NCI-H460 (cell line): ENCODE measurements at regions not wholly inside any gene's neighbourhood (a gene's known extent, or its start where the extent isn't known, plus 50 kb on each side); places are given as distances from the start of the nearest gene placed in this dataset.
"Not testable (repeated sequence)": the region's sequence is repeated elsewhere in the genome, so short reads cannot be mapped to it uniquely, and the experiment has no call there.

ENCODE experiments used
- DNase-seq: peaks from one replicate; pipeline ENCODE4 v3.0.0-alpha.2; 2016; ENCODE audit warnings: low read depth; ENCODE audit errors: extremely low read depth

- no peak for DNase-seq
Observed at GRCh38 chr6:74891349-74891831, 314.5 kb downstream of the COL12A1 start.

- DNase-seq = no peak
Observed at GRCh38 chr6:74889635-74890034, 316.2 kb downstream of the COL12A1 start.

GRCh38 chr6:74888741-74889140, 317.1 kb downstream of the COL12A1 start:
- not testable (repeated sequence) for DNase-seq

DNA sequence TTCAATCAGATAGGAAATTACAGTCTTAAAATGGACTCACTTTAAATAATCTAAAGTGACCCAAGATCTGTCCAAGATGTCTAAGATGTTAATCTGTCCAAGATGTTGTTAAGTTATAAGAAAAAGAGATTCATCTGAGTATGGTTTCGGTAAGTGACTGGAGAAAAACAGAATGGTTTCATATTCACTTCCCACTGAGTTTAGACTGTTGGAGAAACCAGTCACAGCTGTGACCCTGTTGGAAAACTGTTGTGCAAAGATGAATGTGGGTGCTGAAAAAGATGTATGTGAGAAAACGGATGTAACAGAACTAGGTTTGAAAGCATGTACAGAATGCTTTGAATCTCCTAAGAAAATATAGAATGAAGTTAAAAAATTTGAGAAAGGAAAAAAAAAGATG, 325.9 kb downstream of the COL12A1 start:
- DNase-seq = no peak

- DNase-seq = no peak
Observed at GRCh38 chr6:74879234-74879633, 326.6 kb downstream of the COL12A1 start.

- DNase-seq = no peak
Observed at GRCh38 chr6:74875193-74875592, 330.7 kb downstream of the COL12A1 start.

- DNase-seq = no peak
Observed at GRCh38 chr6:74872754-74873476, 332.9 kb downstream of the COL12A1 start.

DNA sequence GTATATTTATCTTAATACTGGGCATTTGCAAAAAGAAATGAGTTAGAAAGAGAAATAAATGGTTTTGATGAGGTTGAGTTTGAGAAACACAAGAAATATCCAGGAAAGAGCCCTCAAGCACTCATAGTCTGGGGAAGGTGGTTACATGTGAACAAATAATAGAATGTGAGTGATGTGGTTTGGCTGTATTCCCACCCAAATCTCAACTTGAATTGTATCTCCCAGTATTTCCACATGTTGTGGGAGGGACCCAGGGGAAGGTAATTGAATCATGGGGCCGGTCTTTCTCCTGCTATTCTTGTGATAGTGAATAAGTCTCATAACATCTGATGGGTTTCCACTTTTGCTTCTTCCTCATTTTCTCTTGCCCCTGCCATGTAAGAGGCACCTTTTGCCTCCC, 334.1 kb downstream of the COL12A1 start:
- DNase-seq = no peak

DNA sequence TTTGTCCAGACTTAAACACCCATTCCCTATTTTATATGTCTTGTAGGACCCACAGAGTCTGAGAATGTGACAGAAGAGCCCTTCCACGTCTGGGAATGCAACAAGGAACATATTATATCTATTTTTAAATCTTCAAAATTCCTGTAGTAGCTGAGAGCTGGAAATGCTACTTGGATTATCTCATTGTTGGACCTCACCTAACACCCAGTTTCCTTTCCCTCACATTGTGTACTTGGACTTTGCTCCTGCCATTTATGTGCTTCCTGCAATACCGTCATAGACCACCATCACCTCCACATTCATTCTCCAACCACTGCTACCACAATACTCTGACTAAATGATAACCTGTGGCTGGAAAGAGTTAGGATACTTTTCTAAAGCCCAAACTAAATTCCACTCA, 335.4 kb downstream of the COL12A1 start:
- no peak for DNase-seq

- DNase-seq = no peak
Observed at GRCh38 chr6:74867291-74867690, 338.6 kb downstream of the COL12A1 start.

DNA sequence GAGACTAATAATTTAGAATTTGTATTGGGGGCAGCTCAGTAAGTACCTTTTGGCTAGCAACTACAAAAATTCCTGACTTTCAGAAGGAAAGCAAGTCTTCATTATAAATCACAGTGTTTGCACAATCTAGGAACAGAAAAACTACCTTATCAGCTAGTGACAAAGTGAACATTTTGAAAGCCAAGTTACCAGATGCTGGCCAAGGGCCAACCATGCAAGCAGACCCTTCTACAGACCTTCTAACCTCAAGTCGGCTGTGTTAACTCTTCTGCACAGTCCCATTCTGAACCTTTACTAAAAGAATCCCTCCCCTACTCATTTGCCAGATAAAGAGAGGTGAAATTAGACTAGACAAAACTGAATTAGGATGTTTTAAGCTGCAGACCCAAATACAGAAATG, 341.9 kb downstream of the COL12A1 start:
- no peak for DNase-seq

- no peak for DNase-seq
Observed at GRCh38 chr6:74860456-74860855, 345.4 kb downstream of the COL12A1 start.

DNA sequence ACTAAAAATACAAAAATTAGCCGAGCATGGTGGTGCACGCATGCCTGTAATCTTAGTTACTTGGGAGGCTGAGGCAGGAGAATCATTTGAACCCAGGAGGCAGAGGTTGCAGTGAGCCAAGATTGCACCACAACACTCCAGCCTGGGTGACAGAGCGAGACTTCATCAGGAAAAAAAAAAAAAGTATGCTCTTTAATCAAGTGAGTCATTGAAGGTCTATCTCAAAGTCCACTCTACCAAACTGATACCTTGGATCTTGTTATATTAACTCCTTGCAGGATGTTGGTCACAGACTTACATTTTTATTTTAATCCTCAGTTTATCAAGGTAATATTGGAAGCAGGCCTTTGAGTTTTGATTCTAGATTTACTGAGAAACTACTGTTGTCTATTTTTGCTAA, 348.7 kb downstream of the COL12A1 start:
- DNase-seq = no peak

DNA sequence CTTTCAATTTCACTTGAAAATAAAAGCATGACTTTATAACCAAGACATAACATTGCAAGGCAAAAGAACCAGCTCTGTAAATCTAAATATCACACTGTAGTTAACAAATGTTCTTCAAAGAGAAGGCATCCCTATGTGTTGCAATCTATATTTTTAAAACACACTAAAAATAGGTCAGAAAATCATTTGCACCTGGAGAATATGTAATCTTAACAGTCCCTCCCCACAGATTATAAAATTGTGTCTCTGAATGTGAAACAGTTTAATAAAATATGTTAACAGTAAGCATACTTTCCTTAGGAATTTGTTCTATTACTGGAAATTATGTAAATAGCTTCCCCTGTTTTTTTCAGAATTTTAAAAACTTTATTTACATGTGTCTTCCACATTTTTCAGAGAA, 351.9 kb downstream of the COL12A1 start:
- DNase-seq = no peak

DNA sequence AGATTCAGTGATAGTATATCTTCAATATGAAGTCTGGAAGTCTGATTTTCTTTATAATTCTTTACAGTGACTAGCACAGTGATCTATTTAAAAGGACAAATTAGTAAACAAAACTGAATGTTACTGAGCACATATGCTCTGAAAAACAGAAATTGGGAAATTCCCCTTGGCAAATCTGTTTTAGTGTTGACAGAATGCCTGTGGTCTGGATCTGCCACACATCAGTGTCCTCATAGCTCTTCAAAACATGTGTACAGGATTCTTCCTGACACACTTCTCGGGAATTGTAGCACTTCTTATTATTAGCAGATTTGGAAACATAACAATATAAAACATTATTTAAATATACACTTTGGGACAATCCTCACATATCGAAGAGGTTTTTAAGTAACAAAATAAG, 354.3 kb downstream of the COL12A1 start:
- no peak for DNase-seq

GRCh38 chr6:74840953-74841352, 364.9 kb downstream of the COL12A1 start:
- DNase-seq = no peak

DNA sequence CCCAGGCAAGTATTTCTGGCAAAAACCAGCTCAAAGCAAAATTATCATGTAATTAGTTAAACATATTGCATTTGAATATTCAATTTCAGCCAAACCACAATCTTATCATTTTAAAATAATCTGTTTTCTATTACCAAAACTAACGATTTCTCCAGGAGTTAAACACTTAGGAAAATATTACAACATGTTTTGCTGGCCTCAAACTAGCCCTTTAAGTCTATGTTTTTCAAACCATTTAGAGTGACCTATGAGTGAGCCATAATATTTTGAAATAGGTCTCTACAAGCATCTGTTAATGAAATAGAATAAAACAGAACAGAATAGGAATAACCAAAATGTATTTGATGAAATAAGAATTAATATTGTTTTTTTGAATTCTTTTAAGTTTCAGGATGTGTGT, 370.9 kb downstream of the COL12A1 start:
- DNase-seq = no peak

GRCh38 chr6:74826263-74826662, 379.6 kb downstream of the COL12A1 start:
- no peak for DNase-seq

GRCh38 chr6:74814440-74814839, 391.4 kb downstream of the COL12A1 start:
- DNase-seq = no peak

GRCh38 chr6:74807674-74808073, 398.2 kb downstream of the COL12A1 start:
- no peak for DNase-seq

DNA sequence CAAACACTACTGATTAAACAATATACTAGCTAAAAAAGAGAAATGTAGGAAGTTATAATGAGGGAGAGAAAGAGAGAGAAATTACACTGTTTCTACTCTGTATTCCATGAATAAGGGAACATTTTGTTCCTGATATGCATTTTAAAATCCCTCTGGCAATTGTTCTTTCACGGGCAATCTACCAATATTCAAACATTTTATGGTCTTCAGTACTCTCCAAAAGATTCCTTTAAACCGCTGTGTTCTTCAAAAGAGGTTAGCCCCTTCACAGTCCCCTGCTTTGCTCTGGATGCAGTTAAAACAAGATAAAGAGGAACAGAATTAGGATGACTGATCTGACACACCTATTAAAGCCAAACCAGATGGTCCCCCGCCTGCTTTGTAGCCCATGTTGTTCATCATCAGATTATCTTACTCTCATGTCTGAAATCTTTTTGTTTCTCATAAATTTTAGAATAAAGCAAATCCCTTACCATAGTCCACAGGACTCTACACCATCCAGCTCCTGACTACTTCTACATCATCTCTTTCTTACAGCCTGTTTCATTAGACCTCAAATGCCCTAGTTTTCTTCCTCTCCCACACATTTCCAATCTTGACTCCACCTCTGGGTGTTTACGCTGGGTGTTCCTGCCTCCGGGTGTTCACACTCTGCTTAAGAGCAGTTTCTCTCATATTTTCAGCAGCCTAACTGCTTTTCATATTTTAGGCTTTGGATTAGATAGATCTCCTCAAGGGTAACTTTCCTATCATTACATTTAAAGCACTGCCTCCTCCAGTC, 399.7 kb downstream of the COL12A1 start:
- no peak for DNase-seq

DNA sequence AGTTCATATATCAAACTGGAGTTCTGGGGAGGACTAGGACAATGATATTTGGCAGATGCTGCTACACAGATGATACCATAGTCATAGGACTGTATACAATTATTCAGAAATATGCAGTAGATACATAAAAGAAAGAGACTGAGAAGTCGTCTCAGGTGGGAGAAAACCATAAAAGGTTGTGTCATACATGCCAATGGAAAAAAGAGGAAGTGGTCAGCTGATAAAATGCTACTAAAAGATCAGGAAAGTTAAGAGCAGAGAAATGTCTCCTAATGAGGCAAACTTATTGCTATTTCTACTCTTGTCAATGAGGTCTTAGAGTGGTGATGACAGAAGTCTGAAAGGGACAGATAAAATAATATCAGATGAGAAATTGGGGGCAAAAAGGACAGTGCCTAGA, 407.6 kb downstream of the COL12A1 start:
- DNase-seq = no peak
